Left renal cortex interstitium (tissue), 4 donors: ENCODE measurements at regions not wholly inside any gene's neighbourhood (a gene's known extent, or its start where the extent isn't known, plus 50 kb on each side); places are given as distances from the start of the nearest gene placed in this dataset.
"Not testable (repeated sequence)": the region's sequence is repeated elsewhere in the genome, so short reads cannot be mapped to it uniquely, and the experiment has no call there.

Experiments used
- DNase-seq, 4 donors: peaks; one replicate each; pipeline ENCODE4 v3.0.0-alpha.2; 2013; ENCODE audit warnings: low read depth in 4 of 4, low spot score in 2 of 4, missing footprints in 1 of 4

DNA sequence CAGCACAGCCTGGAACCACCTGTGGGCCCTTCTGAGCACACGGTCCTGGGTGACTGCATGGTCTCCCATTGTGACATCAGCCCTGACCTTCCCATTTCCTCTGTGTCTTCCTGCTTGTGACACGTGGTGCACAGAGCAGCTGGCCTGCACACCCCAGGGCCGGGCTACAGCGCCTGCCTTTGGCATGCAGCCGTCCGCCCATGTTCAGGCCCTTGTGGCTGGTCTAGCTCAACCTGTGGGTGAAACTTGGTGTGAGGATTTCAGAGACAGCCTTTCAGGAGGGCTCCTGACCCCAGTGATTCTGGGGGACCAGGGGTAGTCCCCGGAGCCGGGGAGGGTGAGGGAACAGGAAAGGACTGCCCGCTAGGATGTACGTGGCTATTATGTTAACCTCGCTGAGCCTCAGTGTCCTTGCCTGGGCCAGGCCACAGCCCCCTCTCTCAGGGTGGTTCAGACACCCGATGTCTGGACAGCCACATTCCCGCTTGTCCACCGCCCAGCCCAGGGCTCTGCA, 284.8 kb upstream of the HS6ST1 start:
- no peak for DNase-seq

DNA sequence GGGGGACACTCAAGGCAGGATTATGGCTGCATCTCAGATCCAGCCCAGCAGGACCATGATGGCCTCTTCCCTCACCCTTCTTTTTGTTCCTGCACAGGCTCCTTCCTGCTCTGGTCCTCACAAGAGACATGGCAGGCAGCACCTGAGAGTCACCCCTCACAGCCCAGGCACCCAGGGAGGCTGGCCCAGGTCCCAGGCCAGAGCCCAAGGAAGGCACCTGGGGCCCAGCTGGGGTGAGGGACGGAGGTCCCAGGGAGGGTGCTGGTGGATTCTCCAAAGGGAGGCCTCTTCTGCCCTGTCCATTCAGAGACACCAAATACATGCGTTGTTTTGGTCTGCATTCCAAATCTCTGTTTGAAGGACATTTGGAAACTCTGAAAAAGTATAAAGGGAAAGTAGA, 285.4 kb upstream of the HS6ST1 start:
- DNase-seq, result no peak

DNA sequence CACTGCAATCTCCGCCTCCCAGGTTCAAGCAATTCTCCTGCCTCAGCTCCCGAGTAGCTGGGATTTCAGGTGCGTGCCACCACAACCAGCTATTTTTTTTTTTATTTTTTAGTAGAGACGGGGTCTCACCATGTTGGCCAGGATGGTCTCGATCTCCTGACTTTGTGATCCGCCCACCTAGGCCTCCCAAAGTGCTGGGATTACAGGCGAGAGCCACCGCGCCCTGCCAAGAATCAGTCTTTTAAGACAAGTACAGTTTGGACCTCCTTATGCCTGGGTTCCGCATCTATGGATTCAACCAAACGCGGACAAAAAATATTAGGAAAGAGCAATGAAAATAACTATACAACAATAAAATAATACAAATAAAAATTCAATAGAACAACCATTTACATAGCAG, 285.9 kb upstream of the HS6ST1 start:
- not testable (repeated sequence) for DNase-seq

DNA sequence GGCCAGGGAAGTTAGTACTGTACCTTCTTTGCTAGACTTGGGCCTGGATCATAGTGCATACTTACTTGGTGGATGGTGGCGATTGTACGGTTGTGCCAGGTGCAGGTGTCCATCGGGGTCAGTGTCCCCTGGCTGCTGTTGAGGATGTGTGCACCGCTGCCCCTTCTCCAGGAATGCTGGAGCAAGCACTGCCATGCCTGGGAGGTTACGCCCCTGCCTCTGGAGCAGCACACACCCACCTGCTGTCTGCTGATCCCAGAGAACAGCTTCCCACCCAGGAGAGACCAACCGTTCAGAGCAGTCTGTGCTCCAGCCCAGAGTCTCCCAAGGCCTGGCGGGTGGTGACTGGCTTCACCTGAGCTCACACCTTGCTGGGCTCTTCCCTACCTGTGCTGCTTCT, 286.8 kb upstream of the HS6ST1 start:
- DNase-seq, result no peak

DNA sequence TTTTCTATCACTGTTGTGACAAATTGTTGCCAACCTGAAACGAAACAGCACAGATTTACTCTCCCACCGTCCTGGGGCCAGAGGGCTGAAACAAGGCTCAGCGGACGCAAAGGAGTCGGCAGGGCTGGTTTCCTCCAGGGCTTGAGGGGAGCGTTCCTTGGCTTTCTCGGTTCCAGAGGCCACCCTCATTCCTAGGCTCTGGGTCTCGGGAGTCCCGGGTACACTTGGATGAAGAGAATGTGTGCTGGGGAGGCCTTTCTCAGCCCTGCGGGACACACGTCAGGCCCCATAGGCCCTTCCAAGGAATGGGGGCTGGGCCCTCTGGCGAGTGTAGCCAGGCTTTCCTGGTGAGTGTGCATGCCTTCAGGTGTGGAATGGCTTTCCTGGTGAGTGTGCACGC, 287.3 kb upstream of the HS6ST1 start:
- DNase-seq, result no peak

DNA sequence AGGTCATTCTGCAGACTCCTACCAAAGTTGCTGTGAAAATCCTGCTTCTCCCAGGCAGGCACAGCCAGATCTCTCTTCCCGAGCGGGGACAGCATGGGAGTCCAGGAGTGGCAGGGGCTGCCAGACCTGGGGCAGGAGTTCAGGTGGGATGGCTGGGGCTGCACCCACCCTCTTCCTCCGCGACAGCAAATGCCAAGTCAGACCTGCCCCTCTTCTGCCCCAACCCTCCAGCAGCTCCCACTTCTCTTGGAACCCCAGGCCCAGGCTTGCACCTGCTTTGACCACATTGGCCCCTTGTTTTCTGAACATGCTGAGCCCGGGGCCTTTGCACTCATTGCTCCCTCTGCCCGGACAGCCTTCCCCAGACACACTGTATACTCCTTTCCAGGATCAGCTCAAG, 288.2 kb upstream of the HS6ST1 start:
- DNase-seq, result no peak

DNA sequence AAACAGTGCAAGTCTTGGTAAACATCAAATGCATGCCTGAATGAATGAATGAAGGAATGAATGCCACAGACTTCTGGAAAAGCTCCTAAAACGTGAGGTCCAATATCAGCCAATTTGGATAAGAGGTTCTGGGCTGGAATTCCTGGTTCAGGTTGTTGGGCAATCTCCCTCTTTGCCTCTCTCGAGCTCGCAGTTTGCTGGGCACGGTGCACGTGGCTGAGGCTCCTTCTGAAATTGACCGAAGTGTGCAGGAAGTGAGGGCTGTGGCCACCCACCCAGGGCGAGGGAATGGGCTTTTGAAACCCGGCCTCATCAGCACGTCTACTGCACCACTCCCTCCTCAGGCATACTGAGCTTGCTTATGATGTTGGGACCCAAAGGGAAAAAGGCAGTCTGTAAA, 288.8 kb upstream of the HS6ST1 start:
- DNase-seq, result no peak

DNA sequence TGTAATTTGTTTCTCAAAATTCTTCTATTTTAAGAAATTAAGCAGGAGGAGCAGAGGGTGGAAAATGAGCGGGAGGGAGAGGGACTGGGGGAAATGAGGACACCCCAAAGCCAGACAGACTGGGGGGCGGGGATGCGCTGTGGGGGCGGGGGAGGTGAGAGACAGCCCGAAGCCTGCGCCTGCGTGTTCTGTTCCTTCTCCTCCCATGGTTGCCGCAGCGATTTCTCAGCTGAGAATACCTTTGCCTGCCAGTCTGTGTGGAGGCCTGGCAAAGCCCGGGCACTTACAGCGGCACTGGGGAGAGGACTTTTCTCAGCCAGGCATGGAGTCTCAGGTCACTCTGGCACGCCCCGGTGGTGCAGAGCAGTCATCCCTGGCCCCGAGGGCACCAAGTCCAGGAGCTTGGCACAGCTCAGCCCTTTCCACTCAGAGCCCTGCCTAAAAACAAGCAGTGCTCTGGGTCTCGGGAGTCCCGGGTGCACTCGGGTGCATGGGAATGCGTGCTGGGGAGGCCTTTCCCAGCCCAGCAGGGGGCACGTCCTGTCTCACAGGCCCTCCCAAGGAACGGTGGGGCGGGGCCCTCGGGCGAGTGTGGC, 289.3 kb upstream of the HS6ST1 start:
- DNase-seq, result no peak

DNA sequence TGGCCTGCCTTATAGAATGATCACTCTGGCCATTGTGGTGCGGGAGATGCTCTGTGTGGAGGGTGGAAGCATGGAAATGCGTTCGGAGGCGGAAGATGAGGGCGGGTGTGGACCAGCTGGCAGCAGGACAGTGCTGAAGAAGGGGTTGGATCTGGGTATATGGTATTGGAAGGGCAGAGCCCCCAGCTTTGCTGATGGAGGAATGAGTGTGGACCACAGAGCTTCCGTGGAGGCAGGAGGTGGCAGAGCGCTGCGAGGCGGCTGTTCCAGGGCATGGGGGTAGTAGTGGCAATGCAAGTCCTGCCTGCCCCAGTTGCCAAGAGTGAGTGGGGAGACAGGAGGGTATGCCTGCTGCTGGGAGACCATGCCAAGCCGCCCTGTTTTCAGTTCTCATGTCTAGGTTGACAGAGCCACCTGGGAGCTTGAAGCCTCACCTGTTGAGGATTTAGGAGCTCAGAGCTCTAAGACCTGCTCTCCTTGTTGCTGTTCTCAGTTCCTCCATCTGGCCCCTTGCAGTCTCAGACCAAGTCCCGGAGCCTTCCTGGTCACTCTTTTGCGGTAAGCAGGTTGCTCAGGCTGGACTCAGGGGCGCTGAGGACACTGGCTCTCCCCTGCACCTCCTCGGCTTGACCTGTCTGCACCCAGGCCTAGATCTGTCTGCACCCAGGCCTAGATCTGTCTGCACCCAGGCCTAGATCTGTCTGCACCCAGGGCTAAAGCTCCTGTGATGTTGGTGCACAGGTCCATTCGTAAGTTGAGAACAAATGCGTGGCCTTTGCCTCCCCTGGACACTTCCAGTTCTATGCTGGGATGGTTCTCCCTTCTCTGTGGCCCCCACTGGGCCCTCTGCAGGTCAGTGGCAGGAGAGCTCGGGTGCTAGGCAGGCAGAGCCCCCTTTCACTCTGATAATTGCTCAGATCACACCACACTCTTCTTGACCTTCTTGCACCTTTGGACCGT, 290.5 kb upstream of the HS6ST1 start:
- DNase-seq, result no peak

DNA sequence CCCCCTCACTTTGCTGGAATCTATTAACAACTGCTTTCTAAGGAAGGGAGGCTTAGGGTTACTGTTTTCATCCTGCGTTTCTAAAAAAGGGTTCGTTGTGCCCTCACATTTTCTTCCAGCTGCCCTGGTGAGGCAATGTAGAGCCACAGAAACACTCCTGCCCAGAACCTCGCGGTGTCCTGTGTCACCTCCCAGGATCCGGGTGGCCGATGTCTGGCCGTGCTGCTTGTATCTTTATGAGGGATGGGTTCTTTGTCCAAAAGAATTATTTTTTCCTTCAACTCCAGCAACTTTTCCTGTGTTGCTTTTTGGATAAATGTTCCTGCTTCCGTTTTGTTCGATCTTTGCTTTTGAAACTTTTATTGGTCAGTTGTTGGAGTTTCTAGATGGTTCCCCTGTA, 291.8 kb upstream of the HS6ST1 start:
- DNase-seq, result no peak

DNA sequence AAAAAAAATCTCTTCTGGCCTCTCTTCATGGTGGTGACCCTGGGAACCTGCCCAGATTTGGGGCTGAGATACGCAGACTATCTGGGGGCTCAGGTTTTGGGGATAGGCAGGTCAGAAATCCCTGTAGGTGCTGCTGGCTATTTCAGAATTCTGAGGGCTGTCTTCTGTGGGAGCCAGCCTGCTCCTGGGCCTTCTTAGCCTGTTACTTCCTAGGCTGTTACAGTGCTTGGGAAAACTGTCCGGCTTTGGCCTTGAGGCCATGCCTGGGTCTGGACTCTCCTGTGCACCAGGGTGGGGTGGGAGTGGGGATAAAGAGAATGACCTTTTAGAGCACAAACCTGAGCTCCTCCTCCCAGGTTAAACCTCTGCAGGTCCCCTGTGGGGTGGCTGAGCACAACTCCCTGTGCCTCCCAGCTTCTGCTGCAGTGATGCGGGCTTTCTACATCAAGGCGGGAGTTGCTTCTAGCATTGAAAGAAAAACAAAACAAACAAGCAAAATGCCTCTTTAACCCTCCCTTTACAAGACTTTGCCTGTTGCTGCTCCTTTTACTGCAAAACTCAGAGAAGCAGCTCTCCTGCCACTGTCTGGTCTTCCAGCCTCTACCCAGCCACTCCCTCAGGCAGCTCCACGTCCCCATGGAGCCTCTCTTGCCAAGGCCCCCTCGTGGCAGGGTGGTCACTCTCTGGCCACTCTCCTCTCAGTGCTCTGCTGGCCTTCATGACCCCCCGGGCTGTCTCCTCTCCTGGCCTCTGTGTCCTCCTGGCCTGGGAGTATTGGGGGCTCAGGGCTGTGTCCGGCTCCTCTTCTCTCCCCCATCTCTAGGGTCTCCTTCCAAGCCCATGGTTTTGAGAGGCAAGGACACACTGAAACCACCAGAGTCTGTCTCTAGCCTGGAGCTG, 293.0 kb upstream of the HS6ST1 start:
- DNase-seq, result no peak

DNA sequence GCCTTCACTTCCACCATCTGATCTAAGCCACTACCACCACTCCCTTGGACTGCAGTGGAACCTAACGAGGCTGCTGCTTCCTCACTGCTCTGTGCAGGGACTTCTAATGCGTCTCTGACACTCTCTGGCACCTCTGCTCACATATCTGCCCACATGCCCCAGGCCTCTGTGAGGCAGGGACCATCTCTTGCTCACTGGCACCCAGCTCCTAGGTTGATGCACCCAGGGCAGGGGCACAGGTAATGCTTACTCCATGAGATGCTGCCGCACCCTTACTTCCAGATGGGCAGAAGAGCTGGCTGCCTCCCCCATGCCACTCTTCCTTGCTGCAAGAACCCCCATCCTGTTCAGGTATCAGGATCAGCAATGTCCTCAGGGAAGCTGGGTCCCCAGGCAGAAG, 294.0 kb upstream of the HS6ST1 start:
- DNase-seq, result no peak

DNA sequence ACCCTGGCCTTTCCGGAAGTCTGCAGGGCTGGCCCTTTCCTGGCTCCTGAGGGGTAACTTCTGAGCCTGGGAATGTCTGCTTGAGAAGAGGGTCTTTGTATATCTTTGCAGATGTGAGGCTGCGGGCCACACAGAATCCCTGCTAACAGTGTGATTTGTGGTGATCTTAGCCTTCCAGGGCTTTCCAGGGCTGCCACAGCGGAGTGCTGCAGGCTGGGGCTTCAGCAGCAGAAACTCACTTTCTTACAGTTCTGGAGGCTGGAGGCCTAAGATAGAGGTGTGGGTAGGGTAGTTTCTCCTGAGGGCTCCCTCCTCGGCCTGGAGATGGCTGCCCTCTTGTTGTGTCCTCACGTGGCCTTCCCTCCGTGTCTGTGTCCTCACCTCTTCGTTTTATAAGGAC, 294.7 kb upstream of the HS6ST1 start:
- DNase-seq, result no peak

DNA sequence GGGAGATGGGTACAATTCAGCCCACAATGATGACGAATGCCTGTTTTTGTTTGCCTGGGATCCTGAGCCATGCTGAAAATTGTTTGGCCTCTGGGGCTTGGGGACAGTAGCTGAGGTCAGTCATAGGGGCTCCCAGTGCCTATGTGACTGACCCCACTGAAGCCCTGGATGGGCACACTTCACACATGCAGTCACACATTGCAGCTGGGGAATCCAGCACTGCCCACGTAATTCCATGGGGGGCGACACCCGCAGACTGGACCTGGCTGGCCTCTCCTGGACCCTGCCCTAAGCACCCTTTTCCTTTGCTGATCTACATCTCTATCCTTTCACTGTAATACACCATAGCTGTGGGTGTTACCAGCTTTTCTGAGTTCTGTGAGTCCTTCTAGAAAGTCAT, 295.2 kb upstream of the HS6ST1 start:
- DNase-seq, result no peak

DNA sequence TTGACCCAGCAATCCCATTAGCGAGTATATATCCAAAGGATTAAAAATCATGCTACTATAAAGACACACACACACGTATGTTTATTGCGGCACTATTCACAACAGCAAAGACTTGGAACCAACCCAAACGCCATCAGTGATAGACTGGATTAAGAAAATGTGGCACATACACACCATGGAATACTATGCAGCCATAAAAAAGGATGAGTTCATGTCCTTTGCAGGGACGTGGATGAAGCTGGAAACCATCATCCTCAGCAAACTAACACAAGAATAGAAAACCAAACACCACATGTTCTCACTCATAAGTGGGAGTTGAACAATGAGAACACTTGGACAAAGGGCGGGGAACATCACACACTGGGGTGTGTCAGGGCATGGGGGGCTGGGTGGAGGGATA, 296.2 kb upstream of the HS6ST1 start:
- DNase-seq, result not testable (repeated sequence)

DNA sequence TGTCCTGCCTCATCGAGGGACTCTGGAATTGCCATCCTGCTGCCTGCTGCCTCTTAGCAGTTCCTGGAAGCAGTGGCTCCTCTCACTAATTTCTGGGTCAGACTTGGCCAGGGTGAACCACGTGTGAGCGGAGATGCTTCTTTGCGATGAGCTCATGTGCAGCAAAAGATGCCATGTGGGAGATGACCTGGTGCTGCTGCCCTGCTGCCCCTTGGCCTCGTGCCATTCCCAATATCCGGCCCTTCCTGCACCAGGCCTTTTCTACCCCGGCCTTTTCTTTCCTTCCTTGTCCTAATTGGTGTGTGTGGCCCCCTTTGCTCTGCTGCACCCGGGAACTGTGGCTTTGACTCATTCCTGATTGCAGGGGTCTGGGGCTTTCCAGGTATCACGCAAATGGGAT, 296.9 kb upstream of the HS6ST1 start:
- no peak for DNase-seq

DNA sequence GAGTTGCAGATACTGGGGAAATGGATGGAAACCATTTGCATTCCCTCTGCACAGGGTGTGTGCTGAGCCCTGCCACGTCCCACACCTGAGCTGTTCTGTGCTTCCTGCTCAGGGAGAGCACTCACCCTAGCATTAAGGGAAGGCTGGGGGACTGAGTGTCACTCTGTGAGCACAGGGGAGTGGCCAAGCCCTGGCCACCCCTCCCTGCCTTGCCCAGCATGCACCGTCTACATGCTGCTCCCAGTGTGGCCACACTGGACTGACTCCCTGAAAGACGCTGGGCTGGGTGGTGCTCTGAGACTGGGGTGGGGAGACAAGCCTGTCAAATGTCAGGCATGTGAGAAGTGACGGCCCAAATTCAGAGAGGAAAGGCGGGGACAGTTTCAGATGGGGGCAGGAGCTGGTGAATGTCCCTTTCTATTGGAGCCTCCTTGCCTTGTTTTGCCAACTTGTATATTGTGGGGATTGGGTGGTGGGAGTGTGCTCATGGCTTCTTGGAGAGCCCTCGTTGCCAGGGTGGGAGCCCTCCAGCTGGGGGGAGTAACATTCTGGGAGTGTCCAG, 298.4 kb upstream of the HS6ST1 start:
- DNase-seq, result no peak

DNA sequence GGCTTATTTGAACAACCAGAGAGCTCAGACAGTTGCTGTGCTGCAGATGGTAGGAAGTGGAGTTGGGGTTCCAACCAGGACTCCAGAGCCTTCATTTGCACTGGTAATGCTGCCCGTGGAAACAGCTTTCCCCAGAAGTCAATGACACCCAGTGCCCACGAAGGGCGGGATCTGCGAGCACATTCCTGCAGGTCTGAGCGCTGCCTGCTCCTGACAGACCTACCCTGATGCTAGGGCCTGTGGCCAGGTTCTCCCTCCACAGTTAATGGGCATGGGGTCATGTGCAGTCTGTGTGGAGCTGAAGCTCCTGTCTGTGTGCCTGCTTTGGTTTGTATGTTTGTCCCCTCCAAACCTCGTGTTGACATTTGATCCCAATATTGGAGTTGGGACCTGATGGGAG, 299.0 kb upstream of the HS6ST1 start:
- no peak for DNase-seq

DNA sequence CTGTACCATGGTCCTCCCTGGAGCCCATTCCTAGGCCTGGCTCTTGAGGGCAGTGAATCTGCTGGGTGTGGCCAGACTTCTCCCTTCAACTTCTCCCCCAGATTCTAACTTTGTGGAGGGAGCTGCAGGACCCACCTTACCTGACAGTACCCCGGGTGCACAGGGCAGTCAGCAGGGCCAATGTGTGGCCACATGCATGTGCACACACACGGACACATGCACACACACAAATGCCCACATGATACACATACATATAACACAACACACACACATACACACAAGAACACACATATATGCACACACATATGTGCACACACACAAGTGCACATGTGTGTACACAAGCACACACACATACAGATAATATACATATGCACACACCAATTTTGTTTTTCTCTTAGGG, 300.0 kb upstream of the HS6ST1 start:
- no peak for DNase-seq

DNA sequence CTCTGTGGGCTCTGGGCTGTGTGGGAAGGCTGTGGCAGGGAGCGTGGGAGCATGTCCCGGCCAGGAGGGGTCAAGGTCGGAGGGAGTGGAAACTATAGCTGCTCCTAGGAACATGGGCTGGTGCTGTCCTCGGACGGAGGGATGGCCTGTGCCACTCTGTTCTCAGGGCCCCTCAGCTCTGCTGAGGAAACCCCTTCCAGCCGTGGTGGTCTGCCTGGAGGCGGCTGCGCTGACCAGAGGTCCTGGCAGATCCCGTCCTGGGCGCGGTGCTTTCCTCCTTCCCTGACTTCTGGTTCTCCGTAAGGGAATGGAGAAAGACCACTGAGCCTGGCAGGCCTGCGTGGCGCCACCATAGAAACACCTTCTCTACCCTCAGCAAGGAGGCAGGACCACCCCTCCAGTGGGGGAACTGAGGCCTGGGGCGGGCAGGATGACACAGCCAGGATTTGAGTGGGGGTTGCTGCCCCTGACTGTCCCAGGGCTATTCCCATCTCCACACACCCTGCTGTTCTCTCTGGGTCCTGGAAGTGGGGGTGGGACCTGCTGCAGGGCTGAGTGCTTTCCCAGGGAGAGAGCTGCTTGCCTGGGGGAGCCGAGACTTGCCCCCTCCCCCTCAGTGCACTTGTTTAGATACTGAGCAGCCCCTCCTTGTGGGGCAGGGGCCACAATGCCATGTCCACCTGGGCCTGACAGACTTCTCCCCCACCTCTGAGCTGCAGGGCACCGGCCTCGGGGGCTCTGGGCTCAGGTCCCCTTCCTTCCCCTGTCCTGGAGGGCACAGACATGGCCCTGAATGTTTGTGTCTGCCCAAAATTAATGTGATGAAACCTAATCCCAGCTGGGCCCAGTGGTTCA, 301.0 kb upstream of the HS6ST1 start:
- no peak for DNase-seq
